Keratinocyte (primary cell): ENCODE measurements at regions not wholly inside any gene's neighbourhood (a gene's known extent, or its start where the extent isn't known, plus 50 kb on each side); places are given as distances from the start of the nearest gene placed in this dataset.

Source experiments
- EZH2 ChIP-seq: IDR thresholded peaks from one replicate; pipeline ENCODE4 v1.6.1; 2012; ENCODE audit warnings: inconsistent platforms, mild to moderate bottlenecking, low read length, moderate library complexity
- TF ChIP-seq, protein P1 (sequence below), 3 experiments: IDR thresholded peaks in 1 of 3; conservative IDR thresholded peaks in 1 of 3; optimal IDR thresholded peaks in 1 of 3; 2 replicates in 2 of 3; 3 replicates in 1 of 3; pipeline versions ENCODE3 to v1.5.1; 2011; ENCODE audit warnings: low read length in 3 of 3, mild to moderate bottlenecking in 3 of 3, moderate library complexity in 2 of 3, control low read depth in 1 of 3, inconsistent platforms in 1 of 3; ENCODE audit not compliant: insufficient read depth in 2 of 3; ENCODE audit errors: extremely low read depth in 1 of 3

DNA sequence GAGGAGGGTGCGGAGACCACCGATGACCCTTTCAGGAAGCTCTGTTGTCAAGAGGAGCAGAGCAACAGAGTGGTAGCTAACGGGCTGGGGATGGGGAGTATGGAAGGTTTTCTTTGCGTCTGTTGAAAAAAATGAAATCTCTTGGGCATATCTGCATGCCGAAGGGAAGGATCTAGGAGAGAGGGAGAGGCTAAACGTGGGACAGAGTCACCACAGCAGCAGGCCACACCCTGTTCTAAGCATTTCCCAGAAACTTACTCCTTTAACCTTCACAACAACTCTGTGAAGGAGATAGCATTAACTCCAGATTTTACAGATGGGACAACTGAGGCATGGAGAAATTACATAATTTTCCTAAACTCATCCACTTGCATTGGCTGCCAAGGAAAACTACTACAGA is 71.8 kb upstream of the EXOC1L start:
- TF ChIP-seq, protein P1, sequence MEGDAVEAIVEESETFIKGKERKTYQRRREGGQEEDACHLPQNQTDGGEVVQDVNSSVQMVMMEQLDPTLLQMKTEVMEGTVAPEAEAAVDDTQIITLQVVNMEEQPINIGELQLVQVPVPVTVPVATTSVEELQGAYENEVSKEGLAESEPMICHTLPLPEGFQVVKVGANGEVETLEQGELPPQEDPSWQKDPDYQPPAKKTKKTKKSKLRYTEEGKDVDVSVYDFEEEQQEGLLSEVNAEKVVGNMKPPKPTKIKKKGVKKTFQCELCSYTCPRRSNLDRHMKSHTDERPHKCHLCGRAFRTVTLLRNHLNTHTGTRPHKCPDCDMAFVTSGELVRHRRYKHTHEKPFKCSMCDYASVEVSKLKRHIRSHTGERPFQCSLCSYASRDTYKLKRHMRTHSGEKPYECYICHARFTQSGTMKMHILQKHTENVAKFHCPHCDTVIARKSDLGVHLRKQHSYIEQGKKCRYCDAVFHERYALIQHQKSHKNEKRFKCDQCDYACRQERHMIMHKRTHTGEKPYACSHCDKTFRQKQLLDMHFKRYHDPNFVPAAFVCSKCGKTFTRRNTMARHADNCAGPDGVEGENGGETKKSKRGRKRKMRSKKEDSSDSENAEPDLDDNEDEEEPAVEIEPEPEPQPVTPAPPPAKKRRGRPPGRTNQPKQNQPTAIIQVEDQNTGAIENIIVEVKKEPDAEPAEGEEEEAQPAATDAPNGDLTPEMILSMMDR (optimal IDR thresholded peaks at IDR 0.05 in 1 of 3, IDR thresholded peaks at IDR 0.05 in 1 of 3, conservative IDR thresholded peaks at IDR 0.05 in 1 of 3; ENCODE audit: extremely low read depth in 1 of 3, insufficient read depth in 2 of 3, low read length in 3 of 3): no peak
- no peak for TF ChIP-seq EZH2
